PC-3 (cell line): ENCODE measurements at regions not wholly inside any gene's neighbourhood (a gene's known extent, or its start where the extent isn't known, plus 50 kb on each side); places are given as distances from the start of the nearest gene placed in this dataset.

ENCODE experiments used
- ATAC-seq: fragments of 200-7000 bp; cut with Tn5 transposase; 2 replicates; pipeline ENCODE4 v1.9.1; 2020; ENCODE audit warnings: mild to moderate bottlenecking, moderate library complexity
- BruUV-seq: library from RNA; stranded (reverse); fragments of 400-500 nt; replicated peaks from 2 replicates; lab custom pipeline; 2021; lab: Mats Ljungman, UMichigan
- CTCF ChIA-PET: fragments of 300-600 bp; sonication (Branson Sonifier 250); formaldehyde crosslinking; loops from one replicate; lab custom pipeline; 2022; ENCODE audit warnings: antibody characterized with exemption; lab: Charles Lee
- POLR2A ChIA-PET: fragments of 300-600 bp; sonication (Branson Sonifier 250); formaldehyde crosslinking; loops from one replicate; lab custom pipeline; 2022; ENCODE audit warnings: antibody characterized with exemption; ENCODE audit not compliant: unreplicated experiment; lab: Charles Lee
- DNase-seq: peaks from one replicate; pipeline ENCODE4 v3.0.0-alpha.2; 2015
- H2AFZ ChIP-seq: fragments of 300-600 bp; sonication (generic); 2 replicates; pipeline ENCODE4 v1.6.0; 2016; ENCODE audit warnings: antibody characterized with exemption, low read length
- H3F3A ChIP-seq: fragments of 300-600 bp; sonication (generic); one replicate; pipeline ENCODE4 v1.6.0; 2017; ENCODE audit warnings: antibody characterized with exemption, low read length, control low read depth, mild to moderate bottlenecking; ENCODE audit not compliant: unreplicated experiment
- H3K27ac ChIP-seq: fragments of 300-600 bp; sonication (generic); 2 replicates; pipeline ENCODE4 v1.5.1; 2016; ENCODE audit warnings: mild to moderate bottlenecking, low read length
- H3K27me3 ChIP-seq: fragments of 300-600 bp; sonication (generic); 2 replicates; pipeline ENCODE4 v1.6.1; 2016; ENCODE audit warnings: low read length, mixed read lengths
- H3K36me3 ChIP-seq: fragments of 300-600 bp; sonication (generic); 2 replicates; pipeline ENCODE4 v1.6.1; 2016; ENCODE audit warnings: low read depth, mixed run types, low read length, mixed read lengths
- H3K4me1 ChIP-seq: fragments of 300-600 bp; sonication (generic); 2 replicates; pipeline ENCODE4 v1.5.1; 2016; ENCODE audit warnings: low read length; ENCODE audit not compliant: insufficient read depth
- H3K4me2 ChIP-seq: fragments of 300-600 bp; sonication (generic); 2 replicates; pipeline ENCODE4 v1.6.0; 2016; ENCODE audit warnings: low read length
- H3K4me3 ChIP-seq: fragments of 300-600 bp; sonication (generic); 2 replicates; pipeline ENCODE4 v1.5.1; 2016; ENCODE audit warnings: mild to moderate bottlenecking, low read length, mixed read lengths
- H3K79me2 ChIP-seq: fragments of 300-600 bp; sonication (generic); 2 replicates; pipeline ENCODE4 v1.6.1; 2017; ENCODE audit warnings: low read length, mixed read lengths
- H3K9ac ChIP-seq: fragments of 300-600 bp; sonication (generic); 2 replicates; pipeline ENCODE4 v1.6.0; 2016; ENCODE audit warnings: mild to moderate bottlenecking, low read length
- H3K9me2 ChIP-seq: fragments of 300-600 bp; sonication (generic); replicated peaks from 2 replicates; pipeline ENCODE4 v1.6.1; 2016; ENCODE audit warnings: mixed run types, low read length, mixed read lengths
- H3K9me3 ChIP-seq: fragments of 300-600 bp; sonication (generic); 2 replicates; pipeline ENCODE4 v1.6.1; 2016; ENCODE audit warnings: low read length, mixed read lengths
- H4K20me1 ChIP-seq: fragments of 300-600 bp; sonication (generic); 2 replicates; pipeline ENCODE4 v1.6.1; 2016; ENCODE audit warnings: low read length, mixed read lengths
- EZH2 ChIP-seq: fragments of 300-600 bp; sonication (generic); IDR thresholded peaks from one replicate; pipeline ENCODE4 v1.6.1; 2017; ENCODE audit warnings: antibody characterized with exemption, mild to moderate bottlenecking, low read length; ENCODE audit not compliant: unreplicated experiment
- EZH2phosphoT487 ChIP-seq: fragments of 300-600 bp; sonication (generic); IDR thresholded peaks from 2 replicates; pipeline ENCODE4 v1.6.1; 2018; ENCODE audit warnings: mild to moderate bottlenecking, antibody characterized with exemption, low read length, borderline replicate concordance
- intact Hi-C: fragments of 100-400 bp; cut with micrococcal nuclease; formaldehyde crosslinking; loops from 2 replicates; pipeline ENCODE4 v1.9.0; 2023
- TF ChIP-seq, protein P1 (sequence below): fragments of 300-600 bp; sonication (generic); conservative IDR thresholded peaks from 2 replicates; pipeline ENCODE4 v1.5.1; 2017; ENCODE audit warnings: antibody characterized with exemption, low read depth, mild to moderate bottlenecking, low read length

DNA sequence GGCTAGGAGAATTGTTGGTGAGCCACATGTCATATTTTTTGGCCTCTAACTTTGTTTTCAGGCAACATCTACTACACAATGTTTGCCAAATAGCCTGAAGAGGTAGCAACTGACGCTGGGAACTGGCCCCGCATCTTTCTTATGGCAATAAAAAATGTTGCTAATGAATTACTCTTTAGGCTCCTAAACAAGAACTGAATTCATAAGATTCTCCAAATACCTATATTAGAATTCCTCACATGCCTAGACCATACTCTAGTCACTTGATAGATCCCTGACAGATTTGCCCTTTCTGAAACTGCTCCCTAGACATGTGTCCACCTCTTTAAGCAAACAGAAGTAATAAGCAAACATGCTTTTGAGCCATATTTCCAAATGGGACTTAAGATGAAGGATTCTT, 209.0 kb upstream of the ATXN7L3B start:
- no peaks in the 10 kb centered on the region for H3K9me3 ChIP-seq
- TF ChIP-seq, protein P1, sequence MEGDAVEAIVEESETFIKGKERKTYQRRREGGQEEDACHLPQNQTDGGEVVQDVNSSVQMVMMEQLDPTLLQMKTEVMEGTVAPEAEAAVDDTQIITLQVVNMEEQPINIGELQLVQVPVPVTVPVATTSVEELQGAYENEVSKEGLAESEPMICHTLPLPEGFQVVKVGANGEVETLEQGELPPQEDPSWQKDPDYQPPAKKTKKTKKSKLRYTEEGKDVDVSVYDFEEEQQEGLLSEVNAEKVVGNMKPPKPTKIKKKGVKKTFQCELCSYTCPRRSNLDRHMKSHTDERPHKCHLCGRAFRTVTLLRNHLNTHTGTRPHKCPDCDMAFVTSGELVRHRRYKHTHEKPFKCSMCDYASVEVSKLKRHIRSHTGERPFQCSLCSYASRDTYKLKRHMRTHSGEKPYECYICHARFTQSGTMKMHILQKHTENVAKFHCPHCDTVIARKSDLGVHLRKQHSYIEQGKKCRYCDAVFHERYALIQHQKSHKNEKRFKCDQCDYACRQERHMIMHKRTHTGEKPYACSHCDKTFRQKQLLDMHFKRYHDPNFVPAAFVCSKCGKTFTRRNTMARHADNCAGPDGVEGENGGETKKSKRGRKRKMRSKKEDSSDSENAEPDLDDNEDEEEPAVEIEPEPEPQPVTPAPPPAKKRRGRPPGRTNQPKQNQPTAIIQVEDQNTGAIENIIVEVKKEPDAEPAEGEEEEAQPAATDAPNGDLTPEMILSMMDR = no peak
- no peak for TF ChIP-seq EZH2phosphoT487
- TF ChIP-seq EZH2 = no peak
- no peaks in the 10 kb centered on the region for H3F3A ChIP-seq
- H3K4me2 ChIP-seq = no peak overlapping the region
- no peaks in the 10 kb centered on the region for H3K79me2 ChIP-seq
- no TSS peak for BruUV-seq
- no peak overlapping the region for H2AFZ ChIP-seq
- intact Hi-C loops = no loop called here
- no peaks in the 10 kb centered on the region for H3K4me1 ChIP-seq
- ATAC-seq = no peak
- no peak overlapping the region for H3K27ac ChIP-seq
- ChIA-PET POLR2A (no interaction called here), CTCF (no interaction called here)
- no peaks in the 10 kb centered on the region for H4K20me1 ChIP-seq
- no peak overlapping the region for H3K4me3 ChIP-seq
- H3K36me3 ChIP-seq = no peaks in the 10 kb centered on the region
- DNase-seq = no peak
- H3K9ac ChIP-seq = no peak overlapping the region
- no peaks in the 10 kb centered on the region for H3K9me2 ChIP-seq
- no peaks in the 10 kb centered on the region for H3K27me3 ChIP-seq

DNA sequence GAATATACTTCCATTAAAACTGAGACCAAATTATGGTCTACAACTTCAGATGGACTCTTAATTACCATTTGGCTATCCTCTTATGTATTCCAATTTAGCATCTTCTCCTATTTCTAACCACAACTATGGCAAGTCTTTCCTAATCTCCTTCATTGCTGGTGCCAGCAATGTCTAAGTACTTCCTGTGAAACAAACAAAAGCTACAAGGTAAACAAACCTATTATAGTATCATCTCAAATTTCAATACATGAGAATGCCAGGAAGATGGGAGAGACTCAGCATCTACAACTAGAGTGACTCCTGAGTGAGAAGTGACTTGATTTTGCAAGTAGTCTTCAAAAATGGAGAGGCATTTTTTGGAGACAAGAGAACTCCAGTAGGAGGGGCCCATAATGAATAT, 202.9 kb upstream of the ATXN7L3B start:
- Histone ChIP-seq H3K9ac (no peak overlapping the region), H4K20me1 (no peaks in the 10 kb centered on the region), H3K27me3 (no peaks in the 10 kb centered on the region), H3K4me3 (no peak overlapping the region), H3K4me2 (no peak overlapping the region), H3K9me3 (no peaks in the 10 kb centered on the region), H3K36me3 (no peaks in the 10 kb centered on the region), H2AFZ (no peak overlapping the region), H3K27ac (no peak overlapping the region), H3F3A (no peaks in the 10 kb centered on the region), H3K9me2 (no peaks in the 10 kb centered on the region), H3K4me1 (peaks cover 28% of the 10 kb centered on the region), H3K79me2 (no peaks in the 10 kb centered on the region)
- ATAC-seq = peak; percentile 51
- no TSS peak for BruUV-seq
- CTCF ChIA-PET = no interaction called here
- peak; percentile 64 for DNase-seq
- intact Hi-C loops = loop anchor here (5.0 kb wide), 1 partner anchor 68 kb away; no protein-coding TSS in a partner anchor
- POLR2A ChIA-PET = no interaction called here
- TF ChIP-seq, protein P1 = no peak
- no peak for TF ChIP-seq EZH2
- no peak for TF ChIP-seq EZH2phosphoT487

DNA sequence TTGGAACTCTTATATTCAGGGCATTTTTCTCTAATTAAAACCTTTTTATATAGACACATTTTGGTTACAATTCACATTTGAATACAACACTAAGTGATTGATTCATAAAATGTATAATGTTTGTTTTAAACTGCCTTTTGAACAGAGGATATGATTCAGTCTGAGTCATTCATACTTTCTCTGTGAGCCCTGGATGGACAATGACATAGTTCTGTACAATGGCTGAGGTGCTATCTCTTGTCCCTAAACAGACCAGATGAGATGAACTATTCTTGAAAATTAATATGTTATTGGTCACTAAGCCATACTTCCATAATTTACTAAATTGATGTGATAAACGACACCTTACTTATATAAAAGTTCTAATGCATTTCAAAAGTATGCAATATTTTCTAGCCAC, 199.7 kb upstream of the ATXN7L3B start:
- Histone ChIP-seq H2AFZ (no peak overlapping the region), H4K20me1 (no peaks in the 10 kb centered on the region), H3K27ac (peak overlapping the region; percentile 32), H3K9ac (no peak overlapping the region), H3K4me1 (peaks cover 28% of the 10 kb centered on the region), H3K27me3 (no peaks in the 10 kb centered on the region), H3K36me3 (no peaks in the 10 kb centered on the region), H3K79me2 (no peaks in the 10 kb centered on the region), H3K4me2 (peak overlapping the region; percentile 48), H3K9me3 (no peaks in the 10 kb centered on the region), H3K9me2 (no peaks in the 10 kb centered on the region), H3F3A (no peaks in the 10 kb centered on the region), H3K4me3 (no peak overlapping the region)
- POLR2A ChIA-PET = no interaction called here
- intact Hi-C loops = loop anchor here (5.0 kb wide), 1 partner anchor 64 kb away; no protein-coding TSS in a partner anchor
- no TSS peak for BruUV-seq
- peak; percentile 97 for ATAC-seq
- TF ChIP-seq EZH2 = no peak
- TF ChIP-seq, protein P1 = no peak
- no peak for TF ChIP-seq EZH2phosphoT487
- DNase-seq = peak; percentile 89
- CTCF ChIA-PET = no interaction called here
